HG03095 (cell line): ENCODE measurements at regions not wholly inside any gene's neighbourhood (a gene's known extent, or its start where the extent isn't known, plus 50 kb on each side); places are given as distances from the start of the nearest gene placed in this dataset.

Source experiments
- ATAC-seq: cut with Tn5 transposase; IDR thresholded peaks from one replicate; pipeline ENCODE4 v1.9.1; 2021; ENCODE audit warnings: moderate library complexity; ENCODE audit not compliant: unreplicated experiment

GRCh38 chr1:56235909-56236510 is 343.4 kb downstream of the PLPP3 start:
- no peak for ATAC-seq

GRCh38 chr1:56229186-56229585 is 350.2 kb downstream of the PLPP3 start:
- no peak for ATAC-seq

GRCh38 chr1:56227886-56228285 is 351.5 kb downstream of the PLPP3 start:
- no peak for ATAC-seq

- ATAC-seq, result no peak
Measured at GRCh38 chr1:56227401-56227800, 352.0 kb downstream of the PLPP3 start.

GRCh38 chr1:56225964-56226815 is 353.2 kb downstream of the PLPP3 start:
- no peak for ATAC-seq

- ATAC-seq, result no peak
Measured at GRCh38 chr1:56223968-56224367, 355.4 kb downstream of the PLPP3 start.

GRCh38 chr1:56222914-56223540 is 356.3 kb downstream of the PLPP3 start:
- ATAC-seq, result no peak

- ATAC-seq, result no peak
Measured at GRCh38 chr1:56220021-56220420, 359.3 kb downstream of the PLPP3 start.

- ATAC-seq, result no peak
Measured at GRCh38 chr1:56218023-56218422, 361.3 kb downstream of the PLPP3 start.

GRCh38 chr1:56216218-56216617 is 363.1 kb downstream of the PLPP3 start:
- no peak for ATAC-seq

- no peak for ATAC-seq
Measured at GRCh38 chr1:56215771-56216170, 363.6 kb downstream of the PLPP3 start.

- ATAC-seq, result no peak
Measured at GRCh38 chr1:56215086-56215485, 364.3 kb downstream of the PLPP3 start.

GRCh38 chr1:56213068-56213467 is 366.3 kb downstream of the PLPP3 start:
- no peak for ATAC-seq

- no peak for ATAC-seq
Measured at GRCh38 chr1:56212143-56212542, 367.2 kb downstream of the PLPP3 start.

GRCh38 chr1:56206391-56206790 is 373.0 kb downstream of the PLPP3 start:
- no peak for ATAC-seq

- no peak for ATAC-seq
Measured at GRCh38 chr1:56204206-56204605, 375.2 kb downstream of the PLPP3 start.

GRCh38 chr1:56202796-56203492 is 376.4 kb downstream of the PLPP3 start:
- no peak for ATAC-seq

GRCh38 chr1:56202186-56202585 is 377.2 kb downstream of the PLPP3 start:
- ATAC-seq, result no peak

- ATAC-seq, result no peak
Measured at GRCh38 chr1:56200896-56201295, 378.5 kb downstream of the PLPP3 start.

- ATAC-seq, result no peak
Measured at GRCh38 chr1:56200442-56200841, 378.9 kb downstream of the PLPP3 start.

GRCh38 chr1:56199956-56200355 is 379.4 kb downstream of the PLPP3 start:
- no peak for ATAC-seq
